ENCODE measurements at regions not wholly inside any gene's neighbourhood (a gene's known extent, or its start where the extent isn't known, plus 50 kb on each side); places are given as distances from the start of the nearest gene placed in this dataset.
"Not testable (repeated sequence)": the region's sequence is repeated elsewhere in the genome, so short reads cannot be mapped to it uniquely, and the experiment has no call there.

DNA sequence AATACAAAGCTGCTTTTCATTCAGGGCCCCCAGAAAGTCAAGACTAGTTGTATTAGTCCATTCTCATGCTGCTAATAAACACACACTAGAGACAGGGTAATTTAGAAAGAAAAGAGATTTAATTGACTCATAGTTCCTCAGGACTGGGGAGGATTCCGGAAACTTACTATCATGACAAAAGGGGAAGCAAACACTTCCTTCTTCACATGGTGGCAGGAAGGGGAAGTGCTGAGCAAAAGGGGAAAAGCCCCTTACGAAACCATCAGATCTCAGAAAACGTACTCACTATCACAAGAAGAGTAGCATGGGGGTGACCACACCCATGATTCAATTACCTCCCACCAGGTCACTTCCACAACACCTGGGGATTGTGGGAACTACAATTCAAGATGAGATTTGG, 373.8 kb upstream of the FRG1 start:
- peak overlapping the region in 1 of 21 experiments; percentile 31 for H3K27ac ChIP-seq
- not testable (repeated sequence) for H3K4me3 ChIP-seq

- not testable (repeated sequence) for H3K4me3 ChIP-seq, H3K27ac ChIP-seq
Measured at GRCh38 chr4:189579645-189580044, 361.0 kb upstream of the FRG1 start.

DNA sequence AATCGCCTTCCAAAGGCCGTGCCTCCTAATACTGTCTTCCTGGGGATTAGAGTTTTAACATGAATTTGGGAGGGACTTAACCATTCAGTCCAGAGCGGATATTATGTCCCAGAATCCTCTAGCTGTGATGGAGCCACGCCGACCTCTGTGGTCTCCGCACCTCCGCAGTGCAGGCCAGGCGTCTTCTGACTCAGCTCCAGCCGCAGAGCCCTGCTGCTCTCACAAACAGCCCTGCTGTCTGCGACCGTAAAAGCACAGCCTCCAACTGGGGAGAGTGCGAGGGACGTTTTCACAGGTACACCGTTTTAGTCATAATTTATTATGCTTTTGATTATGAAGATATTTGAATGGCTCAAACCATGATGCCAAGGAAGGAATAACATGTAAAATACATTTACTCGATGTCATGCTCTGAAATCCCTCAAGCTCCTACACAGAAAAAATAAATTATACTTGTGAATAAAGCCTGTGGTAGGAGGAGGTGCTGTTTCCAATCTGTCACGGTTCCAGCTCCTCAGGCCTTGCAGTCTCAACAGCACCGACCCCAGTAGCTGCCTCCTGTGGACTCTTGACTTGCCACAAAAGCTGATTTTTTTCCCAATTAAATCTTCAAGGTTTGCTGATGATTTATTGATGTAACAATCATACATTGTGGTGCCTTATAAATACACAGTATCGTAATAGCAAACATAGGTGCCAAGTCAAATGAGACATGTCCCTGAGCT, 353.6 kb upstream of the FRG1 start:
- not testable (repeated sequence) for H3K4me3 ChIP-seq, H3K27ac ChIP-seq

DNA sequence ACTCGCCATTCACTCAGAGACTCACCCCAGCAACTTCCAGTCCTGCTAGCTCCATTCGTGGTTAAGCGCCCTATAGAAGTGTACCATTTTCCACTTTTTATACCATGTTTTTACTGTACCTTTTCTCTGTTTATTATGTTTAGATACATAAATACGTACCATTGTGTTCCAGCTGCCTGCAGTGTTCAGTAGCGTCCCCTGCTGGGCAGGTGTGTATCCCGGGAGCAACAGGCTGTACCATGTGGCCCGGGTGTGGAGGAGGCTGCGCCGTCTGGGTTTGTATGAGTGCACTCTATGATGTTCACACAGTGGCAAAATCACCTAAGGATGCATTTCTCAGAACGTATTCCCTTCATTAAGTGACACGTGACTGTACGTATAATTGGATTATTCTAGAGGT, 351.5 kb upstream of the FRG1 start:
- not testable (repeated sequence) for H3K27ac ChIP-seq, H3K4me3 ChIP-seq

GRCh38 chr4:189592890-189593289, 347.8 kb upstream of the FRG1 start:
- Histone ChIP-seq H3K4me3 (no peak overlapping the region), H3K27ac (no peak overlapping the region)

GRCh38 chr4:189597341-189597740, 343.3 kb upstream of the FRG1 start:
- H3K4me3 ChIP-seq = no peak overlapping the region
- H3K27ac ChIP-seq = no peak overlapping the region

DNA sequence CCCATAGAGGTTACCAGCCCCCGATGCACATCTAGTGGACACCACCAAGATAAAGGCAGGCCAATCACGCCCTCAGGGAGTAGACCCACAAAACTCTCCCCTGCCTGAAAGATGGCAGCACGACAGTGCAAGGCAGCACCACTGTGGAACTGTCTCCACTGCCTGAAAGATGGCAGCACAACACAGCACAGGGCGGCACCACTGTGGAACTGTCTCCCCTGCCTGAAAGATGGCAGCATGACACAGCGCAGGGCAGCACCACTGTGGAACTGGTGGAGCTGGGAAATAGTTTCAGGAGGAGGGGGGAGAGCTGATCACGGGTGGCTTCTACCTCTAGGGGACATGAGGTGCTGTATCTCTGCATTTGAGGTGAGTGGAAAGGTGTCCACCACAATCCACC, 340.4 kb upstream of the FRG1 start:
- H3K27ac ChIP-seq = no peak overlapping the region

GRCh38 chr4:189600718-189601435, 339.8 kb upstream of the FRG1 start:
- H3K27ac ChIP-seq = no peak overlapping the region
- no peak overlapping the region for H3K4me3 ChIP-seq

More for the DNA sequence above, 340.4 kb upstream of the FRG1 start:
- H3K4me3 ChIP-seq = no peak overlapping the region

DNA sequence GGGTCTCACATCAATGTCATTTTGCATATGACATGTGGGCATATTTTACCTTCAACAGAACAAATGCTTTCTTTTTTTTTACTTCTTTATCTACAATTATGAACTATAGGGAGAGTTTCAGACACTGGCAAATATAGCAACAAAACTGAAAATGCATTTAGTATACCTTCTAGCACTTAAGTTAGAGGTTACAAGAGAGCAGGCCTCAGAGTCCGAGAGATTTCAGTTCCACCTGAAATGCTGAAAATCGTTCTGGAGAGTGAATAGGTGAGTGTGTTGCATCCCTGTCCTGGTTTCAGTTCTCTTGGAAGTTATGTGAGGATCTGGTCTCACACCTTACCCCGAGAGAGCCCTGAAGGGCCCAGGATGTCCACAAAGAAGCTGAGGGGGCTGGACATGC, 337.8 kb upstream of the FRG1 start:
- H3K27ac ChIP-seq, H3K4me3 ChIP-seq: not testable (repeated sequence)

GRCh38 chr4:189610571-189610970, 330.1 kb upstream of the FRG1 start:
- not testable (repeated sequence) for H3K27ac ChIP-seq, H3K4me3 ChIP-seq

- Histone ChIP-seq H3K27ac (no peak overlapping the region), H3K4me3 (no peak overlapping the region)
Measured at GRCh38 chr4:189613207-189613606, 327.5 kb upstream of the FRG1 start.

DNA sequence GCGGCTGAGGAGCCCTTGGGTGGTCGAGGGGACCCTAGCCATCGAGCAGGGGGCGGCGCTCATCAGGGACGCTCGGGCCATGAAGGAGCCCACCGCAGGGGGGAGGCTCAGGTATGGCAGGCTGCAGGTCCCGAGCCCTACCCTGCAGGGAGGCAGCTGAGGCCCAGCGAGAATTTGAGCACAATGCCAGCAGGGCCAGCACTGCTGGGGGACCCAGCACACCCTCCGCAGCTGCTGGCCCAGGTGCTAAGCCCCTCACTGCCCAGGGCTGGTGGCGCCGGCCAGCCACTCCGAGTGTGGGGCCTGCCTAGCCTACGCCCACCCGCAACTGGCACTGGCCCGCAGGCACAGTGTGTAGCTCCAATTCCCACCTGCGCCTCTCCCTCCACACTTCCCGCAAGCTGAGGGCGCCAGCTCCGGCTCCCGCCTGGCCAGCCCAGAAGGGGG, 325.4 kb upstream of the FRG1 start:
- Histone ChIP-seq H3K4me3 (no peak overlapping the region), H3K27ac (no peak overlapping the region)

DNA sequence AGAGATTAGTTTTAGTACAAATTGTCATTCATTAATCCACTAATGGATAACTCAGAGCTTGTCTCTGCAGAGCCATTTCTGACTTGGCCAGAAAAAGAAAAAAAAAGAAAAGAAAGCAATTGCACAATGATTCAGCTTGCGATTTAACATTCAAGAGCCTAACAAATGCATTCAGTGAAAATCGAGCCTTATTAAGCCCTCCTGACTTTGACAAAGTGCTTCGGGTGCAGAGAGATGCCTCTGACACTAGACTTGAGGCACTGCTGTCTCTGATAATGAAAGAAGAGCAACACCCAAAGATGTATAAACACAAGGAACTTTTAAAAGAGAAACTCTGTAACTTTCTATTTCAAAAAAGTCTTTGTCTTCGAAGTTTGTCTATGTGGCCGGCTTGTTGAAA, 322.9 kb upstream of the FRG1 start:
- not testable (repeated sequence) for H3K27ac ChIP-seq, H3K4me3 ChIP-seq

DNA sequence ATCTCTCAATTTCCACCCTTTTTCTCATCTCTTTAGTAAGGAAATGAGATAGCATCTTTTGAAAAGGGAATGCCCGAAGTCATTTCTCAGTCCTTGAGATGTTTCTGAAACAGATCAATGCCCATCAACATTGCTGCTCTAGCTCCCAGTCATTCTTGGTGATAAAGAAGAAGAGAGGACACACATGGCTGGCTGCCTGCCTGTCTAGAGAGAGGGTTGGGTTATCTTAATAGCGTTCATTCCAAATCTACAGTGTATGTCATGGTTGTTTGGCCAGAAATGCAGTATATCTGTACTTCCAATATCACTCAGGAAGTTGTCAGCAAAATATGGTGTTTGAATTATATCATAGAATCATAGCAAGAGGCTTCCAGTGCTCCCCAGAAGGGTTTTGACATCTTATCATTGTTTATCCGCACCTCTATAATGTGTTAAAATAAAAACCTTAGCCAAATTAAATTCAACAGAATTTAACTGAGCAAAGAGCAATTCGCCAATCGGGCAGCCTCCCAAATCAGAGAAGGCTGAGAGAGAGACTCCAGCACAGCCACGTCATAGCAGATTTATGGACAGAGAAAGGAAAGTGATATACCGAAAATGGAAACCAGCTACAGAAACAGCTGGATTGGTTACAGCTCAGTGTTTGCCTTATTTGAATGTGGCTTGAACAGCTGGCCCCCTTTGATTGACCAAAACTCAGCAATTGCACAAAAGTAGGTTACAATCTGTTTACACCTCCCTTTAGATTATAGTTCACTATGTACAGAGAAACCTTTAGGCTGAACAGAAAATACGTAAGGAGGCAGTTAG, 321.0 kb upstream of the FRG1 start:
- H3K27ac ChIP-seq, H3K4me3 ChIP-seq: not testable (repeated sequence)

- not testable (repeated sequence) for H3K4me3 ChIP-seq, H3K27ac ChIP-seq
Measured at GRCh38 chr4:189622574-189622973, 318.1 kb upstream of the FRG1 start.

DNA sequence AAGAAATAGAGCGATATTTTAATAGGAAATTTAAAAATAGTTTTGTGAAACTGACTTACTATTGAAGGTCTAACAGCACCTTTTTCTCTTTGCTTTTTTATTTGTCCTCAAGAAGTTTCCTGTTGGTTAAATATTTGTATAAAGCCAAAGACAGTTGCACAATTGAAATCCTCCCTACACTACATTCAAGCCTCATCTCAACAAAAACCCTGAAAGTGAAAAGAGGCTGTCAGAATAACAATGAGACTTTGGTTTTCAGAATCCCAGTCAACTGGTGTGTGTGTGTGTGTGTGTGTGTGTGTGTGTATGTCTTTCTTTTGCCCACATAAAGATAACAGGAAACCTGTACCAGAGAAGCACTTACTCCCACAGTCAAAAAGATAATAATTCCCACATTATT, 313.6 kb upstream of the FRG1 start:
- not testable (repeated sequence) for H3K27ac ChIP-seq, H3K4me3 ChIP-seq

DNA sequence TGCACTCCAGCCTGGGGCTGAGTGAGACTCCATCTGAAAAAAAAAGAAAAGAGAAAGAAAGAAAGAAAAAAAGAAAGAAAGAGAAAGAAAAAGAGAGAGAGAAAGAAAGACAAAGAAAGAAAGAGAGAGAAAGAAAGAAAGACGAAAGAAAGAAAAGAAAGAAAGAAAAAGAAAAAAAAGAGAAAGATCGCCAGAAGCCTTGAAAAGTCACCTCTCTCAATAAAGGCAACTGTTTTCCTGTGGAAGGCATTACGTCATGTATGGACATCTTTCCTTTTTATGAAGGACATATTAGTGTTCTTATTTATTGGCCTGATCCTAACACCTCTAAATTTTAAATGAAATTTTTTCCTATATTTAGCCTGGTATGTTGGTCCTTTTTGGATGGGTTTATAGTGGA, 310.9 kb upstream of the FRG1 start:
- not testable (repeated sequence) for H3K27ac ChIP-seq, H3K4me3 ChIP-seq

DNA sequence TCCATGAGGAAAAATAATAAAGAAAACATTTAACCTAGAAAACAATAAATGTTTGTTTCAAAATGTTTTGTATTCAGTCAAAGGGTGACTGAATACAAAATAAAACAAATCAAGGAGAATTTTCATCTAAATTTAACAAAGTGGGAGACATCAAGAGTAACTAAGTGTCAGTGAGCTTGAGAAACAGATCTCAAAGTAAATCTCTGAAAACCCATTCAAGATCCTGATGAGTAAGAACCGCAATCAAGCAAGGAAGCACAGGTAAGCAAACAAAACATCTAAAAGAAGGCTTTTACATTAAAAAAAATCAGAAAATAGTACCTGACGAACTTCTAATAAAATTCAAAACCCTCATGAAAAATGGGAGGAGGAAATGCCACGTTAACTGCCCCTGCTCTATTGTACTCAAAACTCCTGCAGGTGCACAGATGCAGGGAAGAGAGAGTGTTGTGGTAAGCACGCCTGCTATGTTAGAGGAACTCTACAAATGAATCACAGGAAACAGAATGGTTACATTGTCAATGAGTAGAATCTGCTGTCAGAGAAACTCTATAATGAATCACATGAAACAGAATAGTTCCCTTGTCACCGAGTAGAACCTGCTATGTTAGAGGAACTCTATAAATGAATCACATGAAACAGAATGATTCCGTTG, 309.6 kb upstream of the FRG1 start:
- not testable (repeated sequence) for H3K4me3 ChIP-seq, H3K27ac ChIP-seq

- H3K27ac ChIP-seq, H3K4me3 ChIP-seq: not testable (repeated sequence)
Measured at GRCh38 chr4:189631568-189631916, 309.1 kb upstream of the FRG1 start.

GRCh38 chr4:189650436-189650835, 290.2 kb upstream of the FRG1 start:
- not testable (repeated sequence) for H3K27ac ChIP-seq, H3K4me3 ChIP-seq

Measured in skin epidermis (tissue), 12 donors.